Fibroblast of mammary gland (primary cell): ENCODE measurements at regions not wholly inside any gene's neighbourhood (a gene's known extent, or its start where the extent isn't known, plus 50 kb on each side); places are given as distances from the start of the nearest gene placed in this dataset.
A peak's percentile ranks its signal among the peaks of the same experiment; 100 is the strongest.

Source experiments
- DNase-seq: peaks from one replicate; pipeline ENCODE4 v3.0.0-alpha.2; 2010; ENCODE audit warnings: low read depth
- H3K4me3 ChIP-seq: 2 replicates; pipeline ENCODE4 v1.5.1; 2011; ENCODE audit warnings: low read depth, mild to moderate bottlenecking, low read length, moderate library complexity; ENCODE audit not compliant: control insufficient read depth
- CTCF ChIP-seq: conservative IDR thresholded peaks from 2 replicates; pipeline ENCODE4 v1.5.1; 2011; ENCODE audit warnings: low read depth, low read length, inconsistent platforms; ENCODE audit not compliant: control insufficient read depth, insufficient read depth

- no peak for DNase-seq
- H3K4me3 ChIP-seq, result no peak overlapping the region
- no peak for TF ChIP-seq CTCF
Observed at GRCh38 chr6:26243132-26243531, 121.9 kb upstream of the BTN3A2 start.

GRCh38 chr6:26243752-26244151 lies 121.2 kb upstream of the BTN3A2 start:
- no peak for TF ChIP-seq CTCF
- no peak overlapping the region for H3K4me3 ChIP-seq
- DNase-seq, result no peak

GRCh38 chr6:26246058-26246457 lies 118.9 kb upstream of the BTN3A2 start:
- TF ChIP-seq CTCF, result no peak
- no peak for DNase-seq
- no peak overlapping the region for H3K4me3 ChIP-seq

- no peak for DNase-seq
- TF ChIP-seq CTCF, result no peak
- no peak overlapping the region for H3K4me3 ChIP-seq
Observed at GRCh38 chr6:26246553-26246952, 118.4 kb upstream of the BTN3A2 start.

- peak overlapping the region; percentile 45 for H3K4me3 ChIP-seq
- no peak for DNase-seq
- TF ChIP-seq CTCF, result no peak
Observed at GRCh38 chr6:26249707-26249956, 115.4 kb upstream of the BTN3A2 start.

- DNase-seq, result no peak
- TF ChIP-seq CTCF, result no peak
- H3K4me3 ChIP-seq, result peak overlapping the region; percentile 45
Observed at GRCh38 chr6:26249957-26250697, 114.9 kb upstream of the BTN3A2 start.

- peak overlapping the region; percentile 45 for H3K4me3 ChIP-seq
- no peak for DNase-seq
- TF ChIP-seq CTCF, result no peak
Observed at GRCh38 chr6:26250698-26251044, 114.3 kb upstream of the BTN3A2 start.
